Trophoblast cell (in vitro differentiated cells and primary cell): ENCODE measurements at regions not wholly inside any gene's neighbourhood (a gene's known extent, or its start where the extent isn't known, plus 50 kb on each side); places are given as distances from the start of the nearest gene placed in this dataset.
"Not testable (repeated sequence)": the region's sequence is repeated elsewhere in the genome, so short reads cannot be mapped to it uniquely, and the experiment has no call there.

Experiments
- DNase-seq, 2 donors: peaks; one replicate each; pipeline ENCODE4 v3.0.0-alpha.2; 2016
- H2AFZ ChIP-seq: 2 replicates; pipeline ENCODE4 v1.6.1; 2013; ENCODE audit warnings: low read length, moderate library complexity, mild to moderate bottlenecking; ENCODE audit not compliant: insufficient read depth, poor library complexity
- H2AK5ac ChIP-seq: 2 replicates; pipeline ENCODE4 v1.6.1; 2013; ENCODE audit warnings: mild to moderate bottlenecking, low read length
- H2BK120ac ChIP-seq: 2 replicates; pipeline ENCODE4 v1.6.1; 2013; ENCODE audit warnings: low read length, mild to moderate bottlenecking, moderate library complexity; ENCODE audit not compliant: insufficient read depth, poor library complexity
- H2BK12ac ChIP-seq: 2 replicates; pipeline ENCODE4 v1.6.1; 2013; ENCODE audit warnings: mild to moderate bottlenecking, low read length, moderate library complexity
- H2BK5ac ChIP-seq: 2 replicates; pipeline ENCODE4 v1.6.1; 2013; ENCODE audit warnings: low read length, low read depth, moderate library complexity, mild to moderate bottlenecking; ENCODE audit not compliant: poor library complexity
- H3K14ac ChIP-seq: 2 replicates; pipeline ENCODE4 v1.6.1; 2013; ENCODE audit warnings: mild to moderate bottlenecking, low read length
- H3K18ac ChIP-seq: 2 replicates; pipeline ENCODE4 v1.6.1; 2013; ENCODE audit warnings: mild to moderate bottlenecking, low read length
- H3K23ac ChIP-seq: 2 replicates; pipeline ENCODE4 v1.6.1; 2013; ENCODE audit warnings: low read length
- H3K27ac ChIP-seq: 2 replicates; pipeline ENCODE4 v1.5.1; 2013; ENCODE audit warnings: low read depth, mild to moderate bottlenecking, inconsistent platforms, low read length, moderate library complexity
- H3K27me3 ChIP-seq: 2 replicates; pipeline ENCODE4 v1.6.1; 2013; ENCODE audit warnings: inconsistent platforms, mild to moderate bottlenecking, low read length, moderate library complexity; ENCODE audit not compliant: insufficient read depth
- H3K36me3 ChIP-seq, 2 experiments: 1 replicate in 1 of 2; 2 replicates in 1 of 2; pipeline ENCODE4 v1.6.1; 2013; ENCODE audit warnings: low read length in 2 of 2, mild to moderate bottlenecking in 2 of 2, moderate library complexity in 1 of 2; ENCODE audit not compliant: insufficient read depth in 2 of 2, control insufficient read depth in 1 of 2
- H3K4ac ChIP-seq: 2 replicates; pipeline ENCODE4 v1.6.1; 2013; ENCODE audit warnings: low read depth, mild to moderate bottlenecking, low read length, moderate library complexity
- H3K4me1 ChIP-seq, 2 experiments: 1 replicate in 1 of 2; 2 replicates in 1 of 2; pipeline ENCODE4 v1.6.1; 2013; ENCODE audit warnings: low read length in 2 of 2, mild to moderate bottlenecking in 2 of 2, moderate library complexity in 1 of 2; ENCODE audit not compliant: insufficient read depth in 2 of 2, control insufficient read depth in 1 of 2
- H3K4me2 ChIP-seq: 2 replicates; pipeline ENCODE4 v1.6.1; 2013; ENCODE audit warnings: inconsistent platforms, mild to moderate bottlenecking, low read length, moderate library complexity
- H3K4me3 ChIP-seq: 2 replicates; pipeline ENCODE4 v1.5.1; 2013; ENCODE audit warnings: mild to moderate bottlenecking, low read depth, low read length, inconsistent platforms
- H3K79me1 ChIP-seq: one replicate; pipeline ENCODE4 v1.6.1; 2013; ENCODE audit warnings: low read length
- H3K79me2 ChIP-seq: 2 replicates; pipeline ENCODE4 v1.6.1; 2013; ENCODE audit warnings: low read length, mild to moderate bottlenecking; ENCODE audit not compliant: control insufficient read depth, insufficient read depth, poor library complexity
- H3K9ac ChIP-seq: 2 replicates; pipeline ENCODE4 v1.6.1; 2013; ENCODE audit warnings: mild to moderate bottlenecking, low read length
- H3K9me3 ChIP-seq: 2 replicates; pipeline ENCODE4 v1.6.1; 2013; ENCODE audit warnings: low read depth, mild to moderate bottlenecking, control low read depth, inconsistent platforms, low read length; ENCODE audit not compliant: insufficient read depth
- H4K12ac ChIP-seq: 2 replicates; pipeline ENCODE4 v1.6.1; 2013; ENCODE audit warnings: low read depth, mild to moderate bottlenecking, low read length, moderate library complexity
- H4K8ac ChIP-seq: 2 replicates; pipeline ENCODE4 v1.6.1; 2013; ENCODE audit warnings: low read depth, mild to moderate bottlenecking, low read length, moderate library complexity
- H4K91ac ChIP-seq: one replicate; pipeline ENCODE4 v1.6.1; 2013; ENCODE audit warnings: low read depth, mild to moderate bottlenecking, low read length, moderate library complexity
- WGBS: extraction: QIAGEN DNeasy Blood & Tissue Kit; methylation state at CpG from one replicate; pipeline ENCODE4 v1.1.7; 2013; ENCODE audit warnings: missing lambda C conversion rate; ENCODE audit not compliant: insufficient read length, insufficient coverage; ENCODE audit errors: extremely low coverage; 5-methylcytosine and 5-hydroxymethylcytosine counted together

DNA sequence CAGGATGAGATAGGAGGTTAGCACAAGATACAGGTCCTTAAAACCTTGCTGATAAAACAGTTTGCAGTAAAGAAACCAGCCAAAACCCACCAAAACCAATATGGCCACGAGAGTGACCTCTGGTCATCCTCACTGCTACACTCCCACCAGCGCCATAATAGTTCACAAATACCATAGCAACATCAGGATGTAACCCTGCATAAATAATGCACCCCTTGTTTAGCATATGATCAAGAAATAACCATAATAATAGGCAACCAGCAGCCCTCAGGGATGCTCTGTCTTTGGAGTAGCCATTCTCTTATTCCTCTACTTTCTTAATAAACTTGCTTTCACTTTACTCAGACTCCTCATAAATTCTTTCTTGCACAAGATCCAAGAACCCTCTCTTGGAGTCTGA, 86.9 kb upstream of the PRSS3 start:
- Histone ChIP-seq H3K27me3 (no peaks in the 10 kb centered on the region), H3K36me3 (no peaks in the 10 kb centered on the region), H2AK5ac (no peak overlapping the region), H4K8ac (no peak overlapping the region), H2AFZ (no peak overlapping the region), H3K18ac (no peak overlapping the region), H3K4me3 (no peak overlapping the region), H3K4me1 (no peaks in the 10 kb centered on the region), H3K79me2 (no peaks in the 10 kb centered on the region), H3K14ac (no peak overlapping the region), H2BK5ac (no peak overlapping the region), H4K91ac (no peak overlapping the region), H3K79me1 (no peaks in the 10 kb centered on the region), H2BK120ac (no peak overlapping the region), H3K27ac (no peak overlapping the region), H4K12ac (no peak overlapping the region), H3K23ac (no peak overlapping the region), H3K9ac (no peak overlapping the region), H2BK12ac (no peak overlapping the region), H3K9me3 (no peaks in the 10 kb centered on the region), H3K4ac (no peak overlapping the region), H3K4me2 (no peak overlapping the region)
- no CpG with 5 or more reads among the region's 2 CpGs for WGBS
- DNase-seq: no peak

DNA sequence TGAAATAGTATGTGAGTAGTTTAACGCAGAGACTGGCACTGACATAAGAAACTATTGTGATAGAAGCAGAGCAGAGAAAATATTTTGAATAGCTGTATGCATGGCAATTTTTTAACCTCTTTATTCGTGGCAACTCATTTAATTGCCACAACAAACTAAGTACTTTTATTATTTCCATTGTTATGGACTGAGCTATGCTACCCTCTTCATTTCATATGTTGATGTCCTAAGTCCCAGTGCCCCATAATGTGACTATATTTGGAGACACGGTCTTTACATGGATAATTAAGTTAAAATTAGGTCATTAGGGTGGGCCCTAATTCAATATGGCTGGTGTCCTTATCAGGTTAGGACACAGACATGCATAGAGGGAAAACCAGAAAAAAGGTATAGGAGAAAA, 86.1 kb upstream of the PRSS3 start:
- Histone ChIP-seq H3K9ac (no peak overlapping the region), H4K12ac (no peak overlapping the region), H2AK5ac (no peak overlapping the region), H2BK12ac (no peak overlapping the region), H3K4ac (no peak overlapping the region), H3K14ac (no peak overlapping the region), H3K79me1 (no peaks in the 10 kb centered on the region), H3K27ac (no peak overlapping the region), H4K8ac (no peak overlapping the region), H3K4me2 (no peak overlapping the region), H3K23ac (no peak overlapping the region), H2AFZ (no peak overlapping the region), H2BK5ac (no peak overlapping the region), H3K18ac (no peak overlapping the region), H2BK120ac (no peak overlapping the region), H3K4me1 (no peaks in the 10 kb centered on the region), H3K36me3 (no peaks in the 10 kb centered on the region), H4K91ac (no peak overlapping the region), H3K4me3 (no peak overlapping the region), H3K79me2 (no peaks in the 10 kb centered on the region), H3K27me3 (no peaks in the 10 kb centered on the region), H3K9me3 (no peaks in the 10 kb centered on the region)
- no CpG with 5 or more reads among the region's 3 CpGs for WGBS
- DNase-seq: no peak

DNA sequence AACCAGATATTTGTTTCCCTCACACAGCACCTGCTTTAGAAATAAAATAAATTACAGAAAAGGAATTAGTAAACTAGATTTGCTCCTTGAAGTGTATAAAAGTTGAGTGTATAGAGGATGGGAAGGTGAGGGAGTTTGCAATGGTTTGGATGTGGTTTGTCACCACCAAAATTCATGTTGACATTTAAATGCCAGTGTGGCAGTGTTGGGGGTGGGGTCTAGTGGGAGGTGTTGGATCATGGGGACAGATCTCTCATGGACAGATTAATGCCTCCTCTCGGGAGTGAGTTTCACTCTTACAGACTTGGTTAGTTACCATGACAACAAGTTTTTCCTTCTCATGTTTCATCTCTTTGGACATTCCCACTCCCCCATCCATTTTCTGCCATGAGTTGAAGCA, 83.9 kb upstream of the PRSS3 start:
- H3K4me3 ChIP-seq, H2BK12ac ChIP-seq, H3K14ac ChIP-seq, H4K8ac ChIP-seq, H4K12ac ChIP-seq, H2BK5ac ChIP-seq, H3K9me3 ChIP-seq, H3K79me2 ChIP-seq, H3K23ac ChIP-seq, H3K4me2 ChIP-seq, H3K18ac ChIP-seq, H2AFZ ChIP-seq, H3K79me1 ChIP-seq, H3K27ac ChIP-seq, DNase-seq, H3K9ac ChIP-seq, H4K91ac ChIP-seq, H3K27me3 ChIP-seq, H3K36me3 ChIP-seq, H2BK120ac ChIP-seq, H3K4ac ChIP-seq, H3K4me1 ChIP-seq, H2AK5ac ChIP-seq: not testable (repeated sequence)
- WGBS: no CpG with 5 or more reads among the region's 1 CpG

DNA sequence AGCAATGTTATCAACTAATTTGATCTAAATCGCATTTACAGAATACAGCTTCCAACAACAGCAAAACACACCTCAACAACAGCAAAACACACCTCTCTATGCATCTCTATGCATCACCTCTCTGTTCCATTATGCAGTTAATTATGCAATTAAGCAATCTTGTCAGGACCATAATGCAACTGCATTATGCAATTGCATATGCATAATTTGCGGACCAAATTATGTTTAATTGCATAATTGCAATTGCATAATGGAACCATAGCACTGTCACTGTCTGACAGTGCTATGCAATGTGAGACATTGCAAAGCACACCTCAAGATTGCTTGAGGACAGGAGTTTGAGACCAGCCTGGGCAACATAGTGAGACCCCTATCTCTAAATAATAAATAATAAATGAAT, 80.4 kb upstream of the PRSS3 start:
- no peak overlapping the region for H2BK120ac ChIP-seq
- H4K12ac ChIP-seq: no peak overlapping the region
- no peaks in the 10 kb centered on the region for H3K79me1 ChIP-seq
- H3K14ac ChIP-seq: no peak overlapping the region
- H3K27me3 ChIP-seq: no peaks in the 10 kb centered on the region
- no peak overlapping the region for H2AK5ac ChIP-seq
- no peak overlapping the region for H3K23ac ChIP-seq
- no peak overlapping the region for H3K18ac ChIP-seq
- H4K91ac ChIP-seq: no peak overlapping the region
- no peak overlapping the region for H4K8ac ChIP-seq
- no CpG with 5 or more reads among the region's 2 CpGs for WGBS
- H3K27ac ChIP-seq: no peak overlapping the region
- H2AFZ ChIP-seq: no peak overlapping the region
- H3K9ac ChIP-seq: no peak overlapping the region
- no peak overlapping the region for H2BK12ac ChIP-seq
- H3K79me2 ChIP-seq: no peaks in the 10 kb centered on the region
- no peaks in the 10 kb centered on the region for H3K9me3 ChIP-seq
- no peak overlapping the region for H3K4ac ChIP-seq
- H3K4me3 ChIP-seq: no peak overlapping the region
- no peak overlapping the region for H2BK5ac ChIP-seq
- no peak overlapping the region for H3K4me2 ChIP-seq
- DNase-seq: no peak
- peaks cover 0 to 2% of the 10 kb centered on the region in 2 experiments for H3K4me1 ChIP-seq
- H3K36me3 ChIP-seq: no peaks in the 10 kb centered on the region
